MCF 10A (cell line): ENCODE measurements at regions not wholly inside any gene's neighbourhood (a gene's known extent, or its start where the extent isn't known, plus 50 kb on each side); places are given as distances from the start of the nearest gene placed in this dataset.

Source experiments
- BruUV-seq: library from RNA; stranded (reverse); fragments of 400-500 nt; replicated peaks from 2 replicates; lab custom pipeline; 2021; lab: Mats Ljungman, UMichigan
- CTCF ChIA-PET: fragments of 300-600 bp; sonication (Branson Sonifier 250); formaldehyde crosslinking; extraction: SDS; loops from one replicate; lab custom pipeline; 2021; ENCODE audit warnings: antibody characterized with exemption, inconsistent platforms; lab: Yijun Ruan, JAX
- POLR2A ChIA-PET: fragments of 300-600, 350-650 bp; sonication (Branson Sonifier 250); formaldehyde crosslinking; extraction: SDS; loops from one replicate; lab custom pipeline; 2020; ENCODE audit warnings: antibody characterized with exemption, inconsistent platforms; lab: Yijun Ruan, JAX
- DNase-seq: peaks from one replicate; pipeline ENCODE4 v3.0.0-alpha.2; 2018; ENCODE audit not compliant: unreplicated experiment
- H3K27ac Mint-ChIP-seq: one replicate; pipeline ENCODE4 v1.8.0; 2022; ENCODE audit warnings: mild to moderate bottlenecking, low read depth, mixed read lengths; ENCODE audit not compliant: unreplicated experiment
- H3K27me3 Mint-ChIP-seq: one replicate; pipeline ENCODE4 v1.8.0; 2022; ENCODE audit warnings: mixed read lengths; ENCODE audit not compliant: insufficient read depth, unreplicated experiment
- H3K36me3 Mint-ChIP-seq: one replicate; pipeline ENCODE4 v1.8.0; 2022; ENCODE audit warnings: mild to moderate bottlenecking, moderate library complexity, mixed read lengths; ENCODE audit not compliant: insufficient read depth, unreplicated experiment
- H3K4me1 Mint-ChIP-seq: one replicate; pipeline ENCODE4 v1.8.0; 2022; ENCODE audit warnings: mixed read lengths; ENCODE audit not compliant: insufficient read depth, unreplicated experiment
- H3K4me3 Mint-ChIP-seq: one replicate; pipeline ENCODE4 v1.8.0; 2022; ENCODE audit warnings: mild to moderate bottlenecking, moderate library complexity, mixed read lengths; ENCODE audit not compliant: unreplicated experiment
- H3K9me3 Mint-ChIP-seq: one replicate; pipeline ENCODE4 v1.8.0; 2022; ENCODE audit warnings: mixed read lengths; ENCODE audit not compliant: unreplicated experiment
- intact Hi-C: fragments of 100-400 bp; cut with micrococcal nuclease; formaldehyde crosslinking; loops from 2 replicates; pipeline ENCODE4 v1.14.1; 2022
- TF ChIP-seq, protein P1 (sequence below): fragments of 200-600 bp; IDR thresholded peaks from one replicate; pipeline ENCODE4 v1.8.0; 2022; ENCODE audit warnings: antibody characterized with exemption, mild to moderate bottlenecking; ENCODE audit not compliant: unreplicated experiment

DNA sequence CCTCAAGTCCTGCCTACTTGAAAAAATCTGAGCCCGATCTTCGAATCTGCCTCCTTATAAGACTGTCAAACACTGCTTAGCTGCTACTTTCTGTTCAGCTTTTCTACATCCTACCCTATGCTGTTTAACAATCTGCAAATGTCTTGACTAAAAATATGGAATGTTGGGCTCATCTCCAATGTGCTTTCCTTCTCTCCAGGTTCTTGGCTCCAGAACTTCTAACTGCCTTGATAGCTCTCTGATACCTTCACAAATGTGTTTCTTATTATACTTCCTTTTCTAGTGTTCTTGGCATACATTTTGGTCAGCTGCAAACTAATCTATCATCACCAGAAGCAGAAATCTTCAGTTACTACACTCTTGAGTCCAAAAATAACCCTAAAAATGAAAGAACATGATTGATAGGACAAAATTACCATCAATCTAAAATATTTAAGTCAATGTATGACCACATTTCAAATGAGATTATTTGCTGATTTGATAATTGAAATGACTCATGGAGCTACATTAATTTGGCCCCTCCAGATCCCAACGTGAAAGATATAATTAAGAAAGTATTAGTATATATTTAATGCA, 372.3 kb upstream of the MON1B start:
- DNase-seq: no peak
- Mint-ChIP-seq H3K4me3 (no peak overlapping the region), H3K4me1 (peaks cover 5% of the 10 kb centered on the region), H3K27ac (no peak overlapping the region), H3K27me3 (no peaks in the 10 kb centered on the region), H3K36me3 (no peaks in the 10 kb centered on the region), H3K9me3 (no peaks in the 10 kb centered on the region)
- CTCF ChIA-PET: interaction anchor here (1.7 kb wide), 1 partner anchor 165 kb away, joined by 3 read pairs; no protein-coding TSS in a partner anchor
- POLR2A ChIA-PET: interaction anchor here (0.9 kb wide), 1 partner anchor 41 kb away, joined by 3 read pairs; no protein-coding TSS in a partner anchor
- BruUV-seq: no TSS peak
- TF ChIP-seq, protein P1, sequence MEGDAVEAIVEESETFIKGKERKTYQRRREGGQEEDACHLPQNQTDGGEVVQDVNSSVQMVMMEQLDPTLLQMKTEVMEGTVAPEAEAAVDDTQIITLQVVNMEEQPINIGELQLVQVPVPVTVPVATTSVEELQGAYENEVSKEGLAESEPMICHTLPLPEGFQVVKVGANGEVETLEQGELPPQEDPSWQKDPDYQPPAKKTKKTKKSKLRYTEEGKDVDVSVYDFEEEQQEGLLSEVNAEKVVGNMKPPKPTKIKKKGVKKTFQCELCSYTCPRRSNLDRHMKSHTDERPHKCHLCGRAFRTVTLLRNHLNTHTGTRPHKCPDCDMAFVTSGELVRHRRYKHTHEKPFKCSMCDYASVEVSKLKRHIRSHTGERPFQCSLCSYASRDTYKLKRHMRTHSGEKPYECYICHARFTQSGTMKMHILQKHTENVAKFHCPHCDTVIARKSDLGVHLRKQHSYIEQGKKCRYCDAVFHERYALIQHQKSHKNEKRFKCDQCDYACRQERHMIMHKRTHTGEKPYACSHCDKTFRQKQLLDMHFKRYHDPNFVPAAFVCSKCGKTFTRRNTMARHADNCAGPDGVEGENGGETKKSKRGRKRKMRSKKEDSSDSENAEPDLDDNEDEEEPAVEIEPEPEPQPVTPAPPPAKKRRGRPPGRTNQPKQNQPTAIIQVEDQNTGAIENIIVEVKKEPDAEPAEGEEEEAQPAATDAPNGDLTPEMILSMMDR: no peak
- intact Hi-C loops: no loop called here

DNA sequence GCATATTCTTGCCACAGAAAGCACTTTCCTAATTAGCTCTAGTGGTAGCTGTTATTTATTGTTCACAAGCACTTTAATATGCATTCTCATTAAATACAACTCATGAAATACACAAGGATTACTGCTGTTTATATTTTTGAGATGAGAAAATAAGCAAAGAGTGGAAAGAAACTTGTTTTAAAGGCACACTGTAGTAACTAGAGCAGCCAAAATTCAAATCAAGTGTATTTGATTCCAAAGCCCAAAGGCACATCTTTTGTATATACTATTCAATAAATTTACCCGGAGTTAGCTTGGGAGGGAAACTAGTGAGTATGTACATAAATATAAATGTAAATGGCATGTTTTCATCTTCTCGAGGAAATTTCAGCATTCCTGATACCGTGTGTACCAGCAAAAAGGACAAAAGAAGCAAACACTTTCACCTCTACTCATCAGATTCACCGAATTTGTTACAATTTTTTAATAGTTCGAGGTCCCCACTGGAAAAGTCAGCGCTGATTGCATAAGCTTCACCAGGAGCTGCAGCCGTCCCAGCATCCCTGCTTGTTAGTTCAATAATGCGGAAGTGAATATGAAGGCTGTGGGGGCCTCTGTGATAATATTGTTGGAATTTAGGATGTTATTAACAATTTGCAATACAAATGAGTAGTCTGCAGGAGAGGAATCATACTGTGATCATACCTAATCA, 371.6 kb upstream of the MON1B start:
- no TSS peak for BruUV-seq

DNA sequence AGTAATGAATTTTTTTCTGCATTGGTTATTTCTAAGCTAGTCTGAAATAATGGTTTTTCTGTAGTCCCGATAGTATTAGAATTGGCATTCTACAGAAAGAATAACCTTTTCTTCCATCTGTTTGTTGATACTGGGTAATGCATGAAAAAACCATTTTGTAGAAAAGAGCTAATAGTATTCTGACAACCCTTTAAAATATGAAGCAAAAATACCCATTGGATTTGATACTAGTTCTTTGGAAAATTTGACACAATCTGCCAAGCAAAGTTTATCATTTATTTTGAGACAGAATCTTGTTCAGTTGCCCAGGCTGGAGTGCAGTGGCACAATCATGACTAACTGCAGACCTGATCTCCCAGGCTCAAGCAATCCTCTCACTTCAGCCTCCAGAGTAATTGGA, 366.8 kb upstream of the MON1B start:
- no peak for DNase-seq
- ChIA-PET CTCF (interaction anchor here (0.9 to 1.5 kb wide), 4 partner anchors 57 to 348 kb away, joined by 3 to 7 read pairs (median 4); no protein-coding TSS in a partner anchor), POLR2A (no interaction called here)
- Mint-ChIP-seq H3K9me3 (no peaks in the 10 kb centered on the region), H3K4me1 (no peaks in the 10 kb centered on the region), H3K4me3 (no peak overlapping the region), H3K27ac (no peak overlapping the region), H3K36me3 (no peaks in the 10 kb centered on the region), H3K27me3 (no peaks in the 10 kb centered on the region)
- intact Hi-C loops: no loop called here
- BruUV-seq: no TSS peak
- TF ChIP-seq, protein P1: no peak

More for the DNA sequence above, 371.6 kb upstream of the MON1B start:
- ChIA-PET CTCF (interaction anchor here (1.7 kb wide), 1 partner anchor 166 kb away, joined by 3 read pairs; no protein-coding TSS in a partner anchor), POLR2A (no interaction called here)
- TF ChIP-seq, protein P1: no peak
- H3K27ac Mint-ChIP-seq: no peak overlapping the region
- intact Hi-C loops: no loop called here
- no peak for DNase-seq
- no peaks in the 10 kb centered on the region for H3K27me3 Mint-ChIP-seq
- H3K9me3 Mint-ChIP-seq: no peaks in the 10 kb centered on the region
- no peak overlapping the region for H3K4me3 Mint-ChIP-seq
- H3K4me1 Mint-ChIP-seq: peaks cover 5% of the 10 kb centered on the region
- H3K36me3 Mint-ChIP-seq: no peaks in the 10 kb centered on the region

DNA sequence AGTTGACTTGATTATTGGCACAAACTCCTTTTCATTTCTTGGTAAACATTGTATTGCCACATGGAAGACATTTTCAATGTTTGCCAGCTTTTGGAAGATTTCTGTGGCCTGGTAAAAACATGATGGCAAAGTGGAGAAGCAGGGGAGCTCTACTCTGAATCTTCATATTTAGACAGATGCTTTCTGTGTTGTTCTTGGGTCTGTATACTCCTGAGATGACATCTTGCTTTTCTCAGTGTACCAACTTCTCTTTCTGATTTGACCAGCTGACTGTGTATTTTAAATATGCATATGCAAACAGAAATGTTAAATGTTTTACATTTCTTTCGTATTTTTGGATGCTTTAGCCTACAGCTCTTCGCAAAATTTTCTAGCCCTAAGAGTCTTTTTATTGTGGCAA, 366.2 kb upstream of the MON1B start:
- ChIA-PET CTCF (interaction anchor here (0.9 to 1.5 kb wide), 3 partner anchors 57 to 347 kb away, joined by 4 to 7 read pairs (median 4); no protein-coding TSS in a partner anchor), POLR2A (no interaction called here)
- TF ChIP-seq, protein P1: no peak
- no peaks in the 10 kb centered on the region for H3K9me3 Mint-ChIP-seq
- no peaks in the 10 kb centered on the region for H3K27me3 Mint-ChIP-seq
- no TSS peak for BruUV-seq
- DNase-seq: no peak
- no peaks in the 10 kb centered on the region for H3K4me1 Mint-ChIP-seq
- no peaks in the 10 kb centered on the region for H3K36me3 Mint-ChIP-seq
- no peak overlapping the region for H3K4me3 Mint-ChIP-seq
- intact Hi-C loops: no loop called here
- H3K27ac Mint-ChIP-seq: no peak overlapping the region
